Endometrial microvascular endothelial cells (primary cell): ENCODE measurements at regions not wholly inside any gene's neighbourhood (a gene's known extent, or its start where the extent isn't known, plus 50 kb on each side); places are given as distances from the start of the nearest gene placed in this dataset.
"Not testable (repeated sequence)": the region's sequence is repeated elsewhere in the genome, so short reads cannot be mapped to it uniquely, and the experiment has no call there.

Experiments used
- in situ Hi-C: cut with HindIII; loops from 2 replicates; pipeline ENCODE4 v1.10.0; 2017; ENCODE audit warnings: low sequenced_read_pairs, low pct_unique_long_range_greater_than_20kb; ENCODE audit errors: inconsistent ontology term

- in situ Hi-C loops = no loop called here
These were observed 230.4 kb upstream of the KLHL1 start for GRCh38 chr13:70338609-70339008.

GRCh38 chr13:70336866-70337265, 228.6 kb upstream of the KLHL1 start:
- in situ Hi-C loops = no loop called here

- in situ Hi-C loops = no loop called here
These were observed 225.5 kb upstream of the KLHL1 start for GRCh38 chr13:70333752-70334151.

- in situ Hi-C loops = no loop called here
These were observed 222.6 kb upstream of the KLHL1 start for GRCh38 chr13:70330697-70331361.

- in situ Hi-C loops = no loop called here
These were observed 216.3 kb upstream of the KLHL1 start for GRCh38 chr13:70324519-70324918.

- in situ Hi-C loops = no loop called here
These were observed 202.9 kb upstream of the KLHL1 start for GRCh38 chr13:70311191-70311590.

GRCh38 chr13:70310396-70311119, 202.3 kb upstream of the KLHL1 start:
- in situ Hi-C loops = no loop called here

- in situ Hi-C loops = no loop called here
These were observed 189.0 kb upstream of the KLHL1 start for GRCh38 chr13:70297189-70297616.

GRCh38 chr13:70284371-70284770, 176.1 kb upstream of the KLHL1 start:
- in situ Hi-C loops = no loop called here

- in situ Hi-C loops = no loop called here
These were observed 167.6 kb upstream of the KLHL1 start for GRCh38 chr13:70275841-70276240.

- in situ Hi-C loops = no loop called here
These were observed 147.2 kb upstream of the KLHL1 start for GRCh38 chr13:70255406-70255991.

GRCh38 chr13:70253834-70254233, 145.6 kb upstream of the KLHL1 start:
- in situ Hi-C loops = no loop called here

- in situ Hi-C loops = no loop called here
These were observed 145.2 kb upstream of the KLHL1 start for GRCh38 chr13:70253411-70253810.

GRCh38 chr13:70249332-70250064, 141.2 kb upstream of the KLHL1 start:
- in situ Hi-C loops = no loop called here

GRCh38 chr13:70237131-70237530, 128.9 kb upstream of the KLHL1 start:
- in situ Hi-C loops = no loop called here

GRCh38 chr13:70235565-70235964, 127.3 kb upstream of the KLHL1 start:
- in situ Hi-C loops = no loop called here

GRCh38 chr13:70223911-70224310, 115.7 kb upstream of the KLHL1 start:
- in situ Hi-C loops = no loop called here

GRCh38 chr13:70222926-70223325, 114.7 kb upstream of the KLHL1 start:
- in situ Hi-C loops = no loop called here

- in situ Hi-C loops = no loop called here
These were observed 110.4 kb upstream of the KLHL1 start for GRCh38 chr13:70218618-70219017.

GRCh38 chr13:70208968-70209367, 100.7 kb upstream of the KLHL1 start:
- in situ Hi-C loops = not testable (repeated sequence)
